Mesothelial cell of epicardium (in vitro differentiated cells): ENCODE measurements at regions not wholly inside any gene's neighbourhood (a gene's known extent, or its start where the extent isn't known, plus 50 kb on each side); places are given as distances from the start of the nearest gene placed in this dataset.

Experiments
- DNase-seq, 2 experiments: peaks; one replicate each; pipeline ENCODE4 v3.0.0; 2021; ENCODE audit warnings: low spot score in 2 of 2; ENCODE audit not compliant: unreplicated experiment in 2 of 2
- H3K27ac Mint-ChIP-seq: 2 replicates; pipeline ENCODE4 v1.8.0; 2021; ENCODE audit warnings: mixed read lengths
- H3K27me3 Mint-ChIP-seq: 2 replicates; pipeline ENCODE4 v1.8.0; 2021; ENCODE audit warnings: low read depth, mixed read lengths
- H3K36me3 Mint-ChIP-seq: 2 replicates; pipeline ENCODE4 v1.8.0; 2021; ENCODE audit warnings: mixed read lengths
- H3K4me1 Mint-ChIP-seq: 2 replicates; pipeline ENCODE4 v1.8.0; 2021; ENCODE audit warnings: mixed read lengths
- H3K4me3 Mint-ChIP-seq: 2 replicates; pipeline ENCODE4 v1.8.0; 2021; ENCODE audit warnings: mild to moderate bottlenecking, moderate library complexity, mixed read lengths
- H3K9me3 Mint-ChIP-seq: 2 replicates; pipeline ENCODE4 v1.8.0; 2021; ENCODE audit warnings: mixed read lengths
- CTCF ChIP-seq: fragments of 200-600 bp; sonication (generic); IDR thresholded peaks from one replicate; pipeline ENCODE4 v1.5.0; 2021; ENCODE audit warnings: antibody characterized with exemption; ENCODE audit not compliant: unreplicated experiment

GRCh38 chr14:94919896-94920295, 150.0 kb upstream of the GSC start:
- DNase-seq = no peak
- no peaks in the 10 kb centered on the region for H3K4me1 Mint-ChIP-seq
- H3K36me3 Mint-ChIP-seq = no peaks in the 10 kb centered on the region
- no peak for TF ChIP-seq CTCF
- H3K27me3 Mint-ChIP-seq = peaks cover 22% of the 10 kb centered on the region
- no peak overlapping the region for H3K4me3 Mint-ChIP-seq
- peaks cover 10% of the 10 kb centered on the region for H3K9me3 Mint-ChIP-seq
- no peak overlapping the region for H3K27ac Mint-ChIP-seq

DNA sequence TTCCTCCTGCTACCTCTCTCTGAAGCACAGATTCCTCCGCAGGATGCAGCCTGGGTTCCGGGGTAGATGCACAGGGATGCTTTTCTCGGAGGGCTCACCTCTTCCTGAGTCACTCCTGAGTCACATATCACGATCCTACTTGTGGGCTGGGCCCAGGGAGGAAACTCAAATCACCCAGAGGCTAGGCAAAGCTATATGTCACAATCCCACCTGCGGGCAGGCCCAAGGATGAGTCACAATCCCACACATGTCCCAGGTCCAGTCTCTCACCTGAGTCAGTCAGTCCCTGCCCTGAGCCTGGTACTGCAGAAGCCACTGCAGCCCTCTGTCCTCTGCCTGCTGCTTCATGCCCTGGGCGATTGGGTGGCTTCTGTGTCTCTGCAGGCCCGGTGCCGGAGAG, 149.0 kb upstream of the GSC start:
- H3K27ac Mint-ChIP-seq = no peak overlapping the region
- H3K9me3 Mint-ChIP-seq = peaks cover 10% of the 10 kb centered on the region
- H3K4me1 Mint-ChIP-seq = no peaks in the 10 kb centered on the region
- H3K4me3 Mint-ChIP-seq = no peak overlapping the region
- peaks cover 22% of the 10 kb centered on the region for H3K27me3 Mint-ChIP-seq
- H3K36me3 Mint-ChIP-seq = no peaks in the 10 kb centered on the region
- no peak for DNase-seq
- no peak for TF ChIP-seq CTCF

GRCh38 chr14:94917041-94917600, 147.2 kb upstream of the GSC start:
- Mint-ChIP-seq H3K9me3 (peaks cover 8% of the 10 kb centered on the region), H3K36me3 (no peaks in the 10 kb centered on the region), H3K27ac (no peak overlapping the region), H3K27me3 (peaks cover 23% of the 10 kb centered on the region), H3K4me3 (no peak overlapping the region), H3K4me1 (no peaks in the 10 kb centered on the region)
- DNase-seq = no peak
- no peak for TF ChIP-seq CTCF

DNA sequence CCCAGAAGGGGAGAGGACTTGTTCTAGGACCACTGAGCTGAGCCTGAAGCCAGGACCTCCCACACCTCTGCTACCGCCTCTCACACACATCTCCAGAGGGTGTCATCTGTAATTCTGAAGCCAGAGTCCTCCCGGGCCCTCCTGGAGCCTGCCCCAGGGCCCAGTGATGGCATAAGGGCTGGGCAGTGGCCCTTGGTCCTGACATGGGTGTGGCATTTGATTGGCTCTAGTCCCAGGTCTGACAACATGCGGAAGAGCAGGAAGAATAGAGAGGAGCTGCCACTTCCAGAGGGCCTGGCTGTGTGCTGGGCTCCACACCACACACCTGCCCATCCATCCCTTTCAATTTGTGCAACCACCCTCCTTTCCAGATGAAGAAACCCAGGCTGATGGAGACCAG, 144.3 kb upstream of the GSC start:
- Mint-ChIP-seq H3K27me3 (peaks cover 36% of the 10 kb centered on the region), H3K4me1 (no peaks in the 10 kb centered on the region), H3K36me3 (peaks cover 2% of the 10 kb centered on the region), H3K4me3 (no peak overlapping the region), H3K9me3 (peaks cover 20% of the 10 kb centered on the region), H3K27ac (no peak overlapping the region)
- no peak for DNase-seq
- no peak for TF ChIP-seq CTCF

DNA sequence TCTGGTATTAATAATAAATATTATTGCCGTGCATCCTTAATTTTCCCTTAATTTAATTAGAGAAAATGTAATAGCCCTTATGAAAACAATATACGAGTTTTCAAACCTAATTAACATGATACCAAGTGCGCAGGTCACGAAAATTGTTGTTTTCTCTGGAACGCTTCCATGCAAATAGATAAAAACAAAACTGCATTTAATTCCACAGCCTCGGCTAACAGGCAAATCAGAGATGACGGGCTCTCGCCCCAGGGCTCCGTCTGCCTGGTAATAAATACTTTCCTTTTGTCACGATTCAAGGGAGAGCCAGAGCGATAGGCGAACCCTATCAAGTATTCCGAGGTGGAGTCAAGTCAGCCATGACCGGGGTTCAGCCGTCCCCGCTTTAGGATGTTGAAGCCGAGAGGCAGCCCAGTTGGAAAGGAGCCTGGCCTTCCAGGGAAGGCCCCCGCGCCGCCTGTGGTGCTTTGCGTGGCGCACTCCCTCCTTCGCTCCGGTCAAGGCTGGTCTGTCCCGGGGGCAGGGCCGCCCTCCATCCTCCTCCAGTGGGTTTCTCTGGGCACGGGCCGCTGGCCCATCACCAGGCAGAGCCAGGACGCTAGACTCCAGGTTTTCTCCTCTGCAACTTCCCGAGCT, 137.8 kb upstream of the GSC start:
- no peak for DNase-seq
- Mint-ChIP-seq H3K9me3 (peaks cover 20% of the 10 kb centered on the region), H3K27me3 (peaks cover 17% of the 10 kb centered on the region), H3K4me1 (peaks cover 10% of the 10 kb centered on the region), H3K27ac (no peak overlapping the region), H3K4me3 (no peak overlapping the region), H3K36me3 (peaks cover 2% of the 10 kb centered on the region)
- TF ChIP-seq CTCF = no peak
